HCT116 (cell line): ENCODE measurements at regions not wholly inside any gene's neighbourhood (a gene's known extent, or its start where the extent isn't known, plus 50 kb on each side); places are given as distances from the start of the nearest gene placed in this dataset.

ENCODE experiments used
- ATAC-seq: fragments of 200-7000 bp; cut with Tn5 transposase; 2 replicates; pipeline ENCODE4 v1.9.1; 2020; ENCODE audit warnings: mild to moderate bottlenecking, moderate library complexity
- BruUV-seq: library from RNA; stranded (reverse); fragments of 400-500 nt; replicated peaks from 2 replicates; lab custom pipeline; 2021; lab: Mats Ljungman, UMichigan
- CTCF ChIA-PET: fragments of 300-600 bp; sonication (Branson Sonifier 250); formaldehyde crosslinking; loops from one replicate; lab custom pipeline; 2021; ENCODE audit warnings: antibody characterized with exemption; lab: Charles Lee
- POLR2A ChIA-PET: fragments of 300-600, 350-600 bp; sonication (Branson Sonifier 250); formaldehyde crosslinking; loops from one replicate; lab custom pipeline; 2021; ENCODE audit warnings: antibody characterized with exemption; lab: Charles Lee
- RAD21 ChIA-PET, 2 experiments: fragments of 300-600 bp; sonication (Branson Sonifier 250); formaldehyde crosslinking; loops; one replicate each; lab custom pipeline; 2023; ENCODE audit warnings: low total read pairs in 2 of 2; ENCODE audit not compliant: uncharacterized antibody in 2 of 2, unreplicated experiment in 2 of 2, low non-redundant PET in 1 of 2; lab: Charles Lee
- DNase-seq: peaks from one replicate; pipeline ENCODE4 v3.0.0-alpha.2; 2010; ENCODE audit warnings: low read depth, low spot score
- H2AFZ ChIP-seq: fragments of 200-600 bp; shearing (Covaris generic), sonication (generic); 2 replicates; pipeline ENCODE4 v1.6.1; 2017; ENCODE audit warnings: low read depth, mixed run types, mixed read lengths, antibody characterized with exemption, low read length; ENCODE audit not compliant: poor library complexity, severe bottlenecking
- H3K27ac ChIP-seq: 2 replicates; pipeline ENCODE4 v1.5.1; 2012; ENCODE audit warnings: low read depth, low read length
- H3K27me3 ChIP-seq: fragments of 200-600 bp; sonication (generic); 2 replicates; pipeline ENCODE4 v1.6.1; 2016; ENCODE audit warnings: mixed run types, low read length, mixed read lengths; ENCODE audit not compliant: insufficient read depth
- H3K36me3 ChIP-seq, 2 experiments: fragments of 200-500 bp in 1 of 2; fragments of 200-600 bp in 1 of 2; sonication (Bioruptor generic) in 1 of 2; sonication (generic) in 1 of 2; 2 replicates each; pipeline versions ENCODE4 v1.5.1 to v1.6.1; 2014 to 2016; ENCODE audit warnings: low read length in 2 of 2, inconsistent platforms in 1 of 2, mixed read lengths in 1 of 2, mixed run types in 1 of 2; ENCODE audit not compliant: insufficient read depth in 2 of 2, control insufficient read depth in 1 of 2
- H3K4me1 ChIP-seq, 2 experiments: fragments of 200-600 bp in 1 of 2; sonication (generic) in 1 of 2; 2 replicates each; pipeline versions ENCODE4 v1.5.1 to v1.6.1; 2012 to 2017; ENCODE audit warnings: low read length in 2 of 2, inconsistent platforms in 1 of 2, mild to moderate bottlenecking in 1 of 2, mixed read lengths in 1 of 2, mixed run types in 1 of 2, moderate library complexity in 1 of 2; ENCODE audit not compliant: insufficient read depth in 2 of 2, control insufficient read depth in 1 of 2
- H3K4me2 ChIP-seq: fragments of 200-600 bp; sonication (generic); 2 replicates; pipeline ENCODE4 v1.6.1; 2017; ENCODE audit warnings: mixed run types, low read length, mixed read lengths
- H3K4me3 ChIP-seq, 2 experiments: fragments of 200-600 bp in 1 of 2; sonication (generic) in 1 of 2; replicated peaks in 1 of 2; 2 replicates each; pipeline ENCODE4 v1.5.1; 2011 to 2016; ENCODE audit warnings: low read length in 2 of 2, control low read depth in 1 of 2, low read depth in 1 of 2, mild to moderate bottlenecking in 1 of 2, mixed read lengths in 1 of 2, mixed run types in 1 of 2
- H3K79me2 ChIP-seq: fragments of 200-600 bp; sonication (generic); 2 replicates; pipeline ENCODE4 v1.6.1; 2017; ENCODE audit warnings: mild to moderate bottlenecking, mixed run types, low read length, moderate library complexity, mixed read lengths; ENCODE audit not compliant: insufficient read depth
- H3K9ac ChIP-seq: fragments of 200-600 bp; sonication (generic); 2 replicates; pipeline ENCODE4 v1.6.1; 2016; ENCODE audit warnings: low read length, mixed read lengths
- H3K9me2 ChIP-seq: fragments of 200-600 bp; sonication (generic), shearing (Covaris generic); 2 replicates; pipeline ENCODE4 v1.6.1; 2017; ENCODE audit warnings: mixed run types, mild to moderate bottlenecking, moderate library complexity; ENCODE audit not compliant: insufficient read depth
- H3K9me3 ChIP-seq, 2 experiments: fragments of 200-500 bp in 1 of 2; fragments of 200-600 bp in 1 of 2; sonication (Bioruptor generic) in 1 of 2; sonication (generic) in 1 of 2; 2 replicates each; pipeline ENCODE4 v1.6.1; 2014 to 2017; ENCODE audit warnings: low read length in 2 of 2, mixed read lengths in 2 of 2, inconsistent platforms in 1 of 2, low read depth in 1 of 2, mild to moderate bottlenecking in 1 of 2, mixed run types in 1 of 2, moderate library complexity in 1 of 2; ENCODE audit not compliant: control insufficient read depth in 1 of 2, insufficient read depth in 1 of 2
- H4K20me1 ChIP-seq: fragments of 200-600 bp; sonication (generic), shearing (Covaris generic); 2 replicates; pipeline ENCODE4 v1.6.1; 2017; ENCODE audit warnings: mixed run types, mild to moderate bottlenecking, moderate library complexity; ENCODE audit not compliant: insufficient read depth
- ATF3 ChIP-seq: IDR thresholded peaks from 2 replicates; pipeline ENCODE4 v1.6.1; 2012
- CBX3 ChIP-seq: IDR thresholded peaks from 2 replicates; pipeline ENCODE4 v1.6.1; 2012; ENCODE audit warnings: low read depth
- EGR1 ChIP-seq: IDR thresholded peaks from 2 replicates; pipeline ENCODE4 v1.6.1; 2012; ENCODE audit warnings: low read depth
- ELF1 ChIP-seq: IDR thresholded peaks from 2 replicates; pipeline ENCODE4 v1.6.1; 2012; ENCODE audit warnings: low read depth, borderline replicate concordance
- EZH2 ChIP-seq: fragments of 200-600 bp; sonication (generic); IDR thresholded peaks from 2 replicates; pipeline ENCODE4 v1.6.1; 2017; ENCODE audit warnings: antibody characterized with exemption, mixed run types
- EZH2phosphoT487 ChIP-seq: fragments of 200-600 bp; IDR thresholded peaks from 2 replicates; pipeline ENCODE4 v1.6.1; 2018; ENCODE audit warnings: antibody characterized with exemption, borderline replicate concordance
- FOSL1 ChIP-seq: IDR thresholded peaks from 2 replicates; pipeline ENCODE4 v1.6.1; 2012; ENCODE audit warnings: low read depth
- JUND ChIP-seq: IDR thresholded peaks from 2 replicates; pipeline ENCODE4 v1.6.1; 2012
- POLR2A ChIP-seq: IDR thresholded peaks from 2 replicates; pipeline ENCODE4 v1.7.0; 2011; ENCODE audit warnings: borderline replicate concordance; ENCODE audit not compliant: insufficient read depth, insufficient read length; ENCODE audit errors: extremely low read depth
- POLR2AphosphoS5 ChIP-seq: IDR thresholded peaks from 2 replicates; pipeline ENCODE4 v1.6.1; 2011; ENCODE audit warnings: mild to moderate bottlenecking, low read depth, low read length, moderate library complexity
- RAD21 ChIP-seq: IDR thresholded peaks from 2 replicates; pipeline ENCODE4 v1.6.1; 2012; ENCODE audit warnings: low read depth, mild to moderate bottlenecking
- REST ChIP-seq: IDR thresholded peaks from 2 replicates; pipeline ENCODE4 v1.6.1; 2012; ENCODE audit warnings: low read depth
- SIN3A ChIP-seq: IDR thresholded peaks from 2 replicates; pipeline ENCODE4 v1.6.1; 2012; ENCODE audit warnings: low read depth
- SP1 ChIP-seq: IDR thresholded peaks from 2 replicates; pipeline ENCODE4 v1.6.1; 2012; ENCODE audit warnings: low read depth
- SRF ChIP-seq: IDR thresholded peaks from 2 replicates; pipeline ENCODE4 v1.6.1; 2012; ENCODE audit warnings: low read depth
- YY1 ChIP-seq: IDR thresholded peaks from 2 replicates; pipeline ENCODE4 v1.6.1; 2011; ENCODE audit warnings: low read length, low read depth, moderate library complexity, mild to moderate bottlenecking; ENCODE audit not compliant: insufficient replicate concordance; ENCODE audit errors: extremely low read depth
- ZBTB33 ChIP-seq: IDR thresholded peaks from 2 replicates; pipeline ENCODE4 v1.6.1; 2011; ENCODE audit warnings: mild to moderate bottlenecking, low read length, moderate library complexity; ENCODE audit not compliant: insufficient replicate concordance; ENCODE audit errors: extremely low read depth
- ZNF274 ChIP-seq: fragments of 200-500 bp; sonication (Bioruptor generic); IDR thresholded peaks from 2 replicates; pipeline ENCODE4 v1.6.1; 2014; ENCODE audit warnings: mild to moderate bottlenecking, low read depth, low read length, inconsistent platforms
- intact Hi-C: fragments of 100-400 bp; cut with micrococcal nuclease; formaldehyde crosslinking; loops from 2 replicates; pipeline ENCODE4 v1.10.0; 2022
- TF ChIP-seq, protein P1 (sequence below), 3 experiments: fragments of 200-600 bp in 1 of 3; sonication (generic) in 1 of 3; IDR thresholded peaks in 2 of 3; conservative IDR thresholded peaks in 1 of 3; 2 replicates each; pipeline ENCODE4 v1.5.1; 2012 to 2017; ENCODE audit warnings: low read depth in 2 of 3, low read length in 2 of 3, antibody characterized with exemption in 1 of 3, borderline replicate concordance in 1 of 3, control low read depth in 1 of 3, mild to moderate bottlenecking in 1 of 3, mixed read lengths in 1 of 3, mixed run types in 1 of 3, moderate library complexity in 1 of 3; ENCODE audit not compliant: insufficient read depth in 1 of 3
- TF ChIP-seq, protein P2 (sequence below): IDR thresholded peaks from 2 replicates; pipeline ENCODE4 v1.6.1; 2012

- DNase-seq = no peak
- H3K4me3 ChIP-seq = no peak overlapping the region
- RAD21 ChIA-PET = no interaction called here
- ATAC-seq = no peak
- H3K79me2 ChIP-seq = no peaks in the 10 kb centered on the region
- intact Hi-C loops = no loop called here
- no peak overlapping the region for H3K9ac ChIP-seq
- no peaks in the 10 kb centered on the region; the same call in 1 of the 2 replicates for H4K20me1 ChIP-seq
- H3K36me3 ChIP-seq = no peaks in the 10 kb centered on the region
- H3K9me3 ChIP-seq = no peaks in the 10 kb centered on the region
- H3K9me2 ChIP-seq = no peaks in the 10 kb centered on the region
- POLR2A ChIA-PET = no interaction called here
- BruUV-seq = no TSS peak
- no peak for TF ChIP-seq JUND
- TF ChIP-seq EGR1 = no peak
- no peak for TF ChIP-seq ZBTB33
- TF ChIP-seq, protein P1, sequence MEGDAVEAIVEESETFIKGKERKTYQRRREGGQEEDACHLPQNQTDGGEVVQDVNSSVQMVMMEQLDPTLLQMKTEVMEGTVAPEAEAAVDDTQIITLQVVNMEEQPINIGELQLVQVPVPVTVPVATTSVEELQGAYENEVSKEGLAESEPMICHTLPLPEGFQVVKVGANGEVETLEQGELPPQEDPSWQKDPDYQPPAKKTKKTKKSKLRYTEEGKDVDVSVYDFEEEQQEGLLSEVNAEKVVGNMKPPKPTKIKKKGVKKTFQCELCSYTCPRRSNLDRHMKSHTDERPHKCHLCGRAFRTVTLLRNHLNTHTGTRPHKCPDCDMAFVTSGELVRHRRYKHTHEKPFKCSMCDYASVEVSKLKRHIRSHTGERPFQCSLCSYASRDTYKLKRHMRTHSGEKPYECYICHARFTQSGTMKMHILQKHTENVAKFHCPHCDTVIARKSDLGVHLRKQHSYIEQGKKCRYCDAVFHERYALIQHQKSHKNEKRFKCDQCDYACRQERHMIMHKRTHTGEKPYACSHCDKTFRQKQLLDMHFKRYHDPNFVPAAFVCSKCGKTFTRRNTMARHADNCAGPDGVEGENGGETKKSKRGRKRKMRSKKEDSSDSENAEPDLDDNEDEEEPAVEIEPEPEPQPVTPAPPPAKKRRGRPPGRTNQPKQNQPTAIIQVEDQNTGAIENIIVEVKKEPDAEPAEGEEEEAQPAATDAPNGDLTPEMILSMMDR (IDR thresholded peaks at IDR 0.05 in 2 of 3, conservative IDR thresholded peaks at IDR 0.05 in 1 of 3; ENCODE audit: borderline replicate concordance in 1 of 3, insufficient read depth in 1 of 3, low read depth in 2 of 3, low read length in 2 of 3) = no peak
- TF ChIP-seq ELF1 = no peak
- TF ChIP-seq, protein P2, sequence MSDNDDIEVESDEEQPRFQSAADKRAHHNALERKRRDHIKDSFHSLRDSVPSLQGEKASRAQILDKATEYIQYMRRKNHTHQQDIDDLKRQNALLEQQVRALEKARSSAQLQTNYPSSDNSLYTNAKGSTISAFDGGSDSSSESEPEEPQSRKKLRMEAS = no peak
- no peak for TF ChIP-seq ATF3
- TF ChIP-seq POLR2AphosphoS5 = no peak
- TF ChIP-seq POLR2A = no peak
- no peak for TF ChIP-seq CBX3
- TF ChIP-seq FOSL1 = no peak
- TF ChIP-seq ZNF274 = no peak
- no peak for TF ChIP-seq SRF
- no peak for TF ChIP-seq EZH2
- no peak for TF ChIP-seq SP1
- TF ChIP-seq EZH2phosphoT487 = no peak
- TF ChIP-seq RAD21 = no peak
- no peak for TF ChIP-seq REST
- TF ChIP-seq SIN3A = no peak
- no peak for TF ChIP-seq YY1
- TF ChIP-seq, all 23 proteins: peak for 0
- Histone ChIP-seq H3K27ac (no peak overlapping the region), H3K4me1 (peaks cover 0 to 11% of the 10 kb centered on the region in 2 experiments; a peak in 2 of 4 replicates), H2AFZ (no peak overlapping the region), H3K27me3 (no peaks in the 10 kb centered on the region), H3K4me2 (no peak overlapping the region)
- CTCF ChIA-PET = no interaction called here
Observed at GRCh38 chr11:71171576-71171975, 80.8 kb downstream of the SHANK2 start.
